Stomach (tissue), 4 donors: ENCODE measurements at regions not wholly inside any gene's neighbourhood (a gene's known extent, or its start where the extent isn't known, plus 50 kb on each side); places are given as distances from the start of the nearest gene placed in this dataset.

ENCODE experiments used
- EP300 ChIP-seq: sonication (generic); formaldehyde crosslinking; IDR thresholded peaks from one replicate; pipeline ENCODE4 v1.6.1; 2017; ENCODE audit warnings: antibody characterized with exemption
- POLR2A ChIP-seq, 4 donors: fragments of 450-650 bp; IDR thresholded peaks; one replicate each; pipeline ENCODE4 v1.6.1; 2016; ENCODE audit warnings: antibody characterized with exemption in 4 of 4, control low read depth in 2 of 4, mild to moderate bottlenecking in 1 of 4, moderate library complexity in 1 of 4
- POLR2AphosphoS5 ChIP-seq, 3 donors: sonication (generic); formaldehyde crosslinking; IDR thresholded peaks; one replicate each; pipeline ENCODE4 v1.6.1; 2016; ENCODE audit warnings: antibody characterized with exemption in 3 of 3
- TF ChIP-seq, protein P1 (sequence below), 7 experiments: fragments of 450-650 bp in 4 of 7; fragments of 200-600 bp in 3 of 7; sonication (generic) in 3 of 7; IDR thresholded peaks; one replicate each; pipeline ENCODE4 v1.5.1; 2016 to 2019; ENCODE audit warnings: antibody characterized with exemption in 7 of 7, control low read depth in 2 of 7, mild to moderate bottlenecking in 1 of 7

GRCh38 chr16:26204138-26204537, 512.4 kb downstream of the HS3ST4 start:
- TF ChIP-seq, protein P1, sequence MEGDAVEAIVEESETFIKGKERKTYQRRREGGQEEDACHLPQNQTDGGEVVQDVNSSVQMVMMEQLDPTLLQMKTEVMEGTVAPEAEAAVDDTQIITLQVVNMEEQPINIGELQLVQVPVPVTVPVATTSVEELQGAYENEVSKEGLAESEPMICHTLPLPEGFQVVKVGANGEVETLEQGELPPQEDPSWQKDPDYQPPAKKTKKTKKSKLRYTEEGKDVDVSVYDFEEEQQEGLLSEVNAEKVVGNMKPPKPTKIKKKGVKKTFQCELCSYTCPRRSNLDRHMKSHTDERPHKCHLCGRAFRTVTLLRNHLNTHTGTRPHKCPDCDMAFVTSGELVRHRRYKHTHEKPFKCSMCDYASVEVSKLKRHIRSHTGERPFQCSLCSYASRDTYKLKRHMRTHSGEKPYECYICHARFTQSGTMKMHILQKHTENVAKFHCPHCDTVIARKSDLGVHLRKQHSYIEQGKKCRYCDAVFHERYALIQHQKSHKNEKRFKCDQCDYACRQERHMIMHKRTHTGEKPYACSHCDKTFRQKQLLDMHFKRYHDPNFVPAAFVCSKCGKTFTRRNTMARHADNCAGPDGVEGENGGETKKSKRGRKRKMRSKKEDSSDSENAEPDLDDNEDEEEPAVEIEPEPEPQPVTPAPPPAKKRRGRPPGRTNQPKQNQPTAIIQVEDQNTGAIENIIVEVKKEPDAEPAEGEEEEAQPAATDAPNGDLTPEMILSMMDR (IDR thresholded peaks at IDR 0.05), result no peak
- no peak for TF ChIP-seq EP300
- TF ChIP-seq POLR2A (IDR thresholded peaks at IDR 0.05), result no peak
- no peak for TF ChIP-seq POLR2AphosphoS5 (IDR thresholded peaks at IDR 0.05)
